BE2C (cell line): ENCODE measurements at regions not wholly inside any gene's neighbourhood (a gene's known extent, or its start where the extent isn't known, plus 50 kb on each side); places are given as distances from the start of the nearest gene placed in this dataset.

Experiments used
- DNase-seq: peaks from one replicate; pipeline ENCODE4 v3.0.0-alpha.2; 2020
- H3K27me3 ChIP-seq: fragments of 250-450 bp; sonication (Bioruptor Pico); 2 replicates; pipeline ENCODE4 v1.5.1; 2020; ENCODE audit warnings: mild to moderate bottlenecking
- H3K36me3 ChIP-seq: fragments of 250-450 bp; sonication (Bioruptor Pico); 2 replicates; pipeline ENCODE4 v1.5.1; 2020; ENCODE audit warnings: mild to moderate bottlenecking
- H3K4me1 ChIP-seq: fragments of 250-450 bp; sonication (Bioruptor Pico); 2 replicates; pipeline ENCODE4 v1.5.1; 2020
- H3K4me3 ChIP-seq: 2 replicates; pipeline ENCODE4 v1.5.1; 2011; ENCODE audit warnings: low read depth, low read length
- H3K9me3 ChIP-seq: fragments of 250-450 bp; sonication (Bioruptor Pico); 2 replicates; pipeline ENCODE4 v1.5.1; 2020
- TF ChIP-seq, protein P1 (sequence below): IDR thresholded peaks from 2 replicates; pipeline ENCODE4 v1.5.1; 2012; ENCODE audit warnings: mild to moderate bottlenecking, low read depth, low read length

- no peaks in the 10 kb centered on the region for H3K27me3 ChIP-seq
- no peak for DNase-seq
- H3K4me1 ChIP-seq: no peaks in the 10 kb centered on the region
- TF ChIP-seq, protein P1, sequence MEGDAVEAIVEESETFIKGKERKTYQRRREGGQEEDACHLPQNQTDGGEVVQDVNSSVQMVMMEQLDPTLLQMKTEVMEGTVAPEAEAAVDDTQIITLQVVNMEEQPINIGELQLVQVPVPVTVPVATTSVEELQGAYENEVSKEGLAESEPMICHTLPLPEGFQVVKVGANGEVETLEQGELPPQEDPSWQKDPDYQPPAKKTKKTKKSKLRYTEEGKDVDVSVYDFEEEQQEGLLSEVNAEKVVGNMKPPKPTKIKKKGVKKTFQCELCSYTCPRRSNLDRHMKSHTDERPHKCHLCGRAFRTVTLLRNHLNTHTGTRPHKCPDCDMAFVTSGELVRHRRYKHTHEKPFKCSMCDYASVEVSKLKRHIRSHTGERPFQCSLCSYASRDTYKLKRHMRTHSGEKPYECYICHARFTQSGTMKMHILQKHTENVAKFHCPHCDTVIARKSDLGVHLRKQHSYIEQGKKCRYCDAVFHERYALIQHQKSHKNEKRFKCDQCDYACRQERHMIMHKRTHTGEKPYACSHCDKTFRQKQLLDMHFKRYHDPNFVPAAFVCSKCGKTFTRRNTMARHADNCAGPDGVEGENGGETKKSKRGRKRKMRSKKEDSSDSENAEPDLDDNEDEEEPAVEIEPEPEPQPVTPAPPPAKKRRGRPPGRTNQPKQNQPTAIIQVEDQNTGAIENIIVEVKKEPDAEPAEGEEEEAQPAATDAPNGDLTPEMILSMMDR: no peak
- no peak overlapping the region for H3K4me3 ChIP-seq
- H3K9me3 ChIP-seq: no peaks in the 10 kb centered on the region
- H3K36me3 ChIP-seq: no peaks in the 10 kb centered on the region
These were observed 228.8 kb downstream of the LTN1 start for GRCh38 chr21:28763809-28764418.

DNA sequence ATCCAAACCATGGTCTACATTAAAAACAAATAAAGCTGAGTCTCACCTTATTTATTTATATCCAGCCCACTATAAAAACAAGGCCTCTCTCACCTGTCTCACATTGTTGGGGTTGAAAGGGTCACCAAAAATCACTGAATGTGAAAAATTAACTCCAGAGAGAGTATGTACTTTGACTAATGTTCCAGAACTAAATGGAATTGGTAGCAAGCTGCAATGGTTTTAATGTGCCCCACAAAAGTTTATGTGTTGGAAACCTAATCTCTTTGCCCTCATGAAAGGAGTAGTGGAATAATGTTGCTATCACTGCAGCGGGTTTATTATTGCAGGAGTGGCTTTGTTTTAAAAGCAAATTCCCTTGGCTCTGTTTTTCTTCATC is 230.3 kb downstream of the LTN1 start:
- Histone ChIP-seq H3K4me1 (no peaks in the 10 kb centered on the region), H3K4me3 (no peak overlapping the region), H3K36me3 (no peaks in the 10 kb centered on the region), H3K27me3 (no peaks in the 10 kb centered on the region), H3K9me3 (no peaks in the 10 kb centered on the region)
- no peak for DNase-seq
- TF ChIP-seq, protein P1: no peak

DNA sequence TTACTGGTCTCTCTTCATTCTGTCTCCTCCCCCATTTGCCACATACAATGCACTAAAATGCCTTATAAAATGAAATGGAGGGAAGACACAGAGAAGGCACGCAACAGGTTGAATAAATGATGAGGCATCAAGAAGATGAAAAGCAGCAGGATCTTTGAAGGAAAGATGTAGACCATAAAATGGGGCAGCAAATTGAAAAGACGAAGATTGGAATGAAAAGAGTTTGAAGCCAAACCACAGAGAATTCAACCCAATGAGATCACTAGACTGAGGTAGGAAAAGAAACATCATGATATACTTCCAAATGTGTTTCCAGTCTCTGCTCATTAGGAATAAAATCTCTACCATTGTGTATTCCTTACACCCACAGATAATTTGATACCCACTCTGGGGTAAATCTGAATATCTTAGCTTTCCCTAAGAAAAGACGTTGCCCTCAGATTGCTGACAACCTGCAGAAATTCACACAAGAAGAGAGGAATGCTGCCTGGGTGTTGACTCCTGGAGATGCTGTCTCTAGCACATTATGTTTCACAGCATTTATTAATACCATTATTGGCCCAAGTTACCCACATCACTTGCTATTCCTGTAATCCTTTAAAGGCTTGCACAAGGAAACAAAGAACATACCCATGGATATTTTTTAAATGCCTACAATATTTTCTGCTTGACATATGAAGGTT is 230.9 kb downstream of the LTN1 start:
- TF ChIP-seq, protein P1: no peak
- no peak for DNase-seq
- Histone ChIP-seq H3K4me1 (no peaks in the 10 kb centered on the region), H3K9me3 (no peaks in the 10 kb centered on the region), H3K4me3 (no peak overlapping the region), H3K36me3 (no peaks in the 10 kb centered on the region), H3K27me3 (no peaks in the 10 kb centered on the region)

GRCh38 chr21:28758883-28759242 is 233.8 kb downstream of the LTN1 start:
- no peaks in the 10 kb centered on the region for H3K4me1 ChIP-seq

DNA sequence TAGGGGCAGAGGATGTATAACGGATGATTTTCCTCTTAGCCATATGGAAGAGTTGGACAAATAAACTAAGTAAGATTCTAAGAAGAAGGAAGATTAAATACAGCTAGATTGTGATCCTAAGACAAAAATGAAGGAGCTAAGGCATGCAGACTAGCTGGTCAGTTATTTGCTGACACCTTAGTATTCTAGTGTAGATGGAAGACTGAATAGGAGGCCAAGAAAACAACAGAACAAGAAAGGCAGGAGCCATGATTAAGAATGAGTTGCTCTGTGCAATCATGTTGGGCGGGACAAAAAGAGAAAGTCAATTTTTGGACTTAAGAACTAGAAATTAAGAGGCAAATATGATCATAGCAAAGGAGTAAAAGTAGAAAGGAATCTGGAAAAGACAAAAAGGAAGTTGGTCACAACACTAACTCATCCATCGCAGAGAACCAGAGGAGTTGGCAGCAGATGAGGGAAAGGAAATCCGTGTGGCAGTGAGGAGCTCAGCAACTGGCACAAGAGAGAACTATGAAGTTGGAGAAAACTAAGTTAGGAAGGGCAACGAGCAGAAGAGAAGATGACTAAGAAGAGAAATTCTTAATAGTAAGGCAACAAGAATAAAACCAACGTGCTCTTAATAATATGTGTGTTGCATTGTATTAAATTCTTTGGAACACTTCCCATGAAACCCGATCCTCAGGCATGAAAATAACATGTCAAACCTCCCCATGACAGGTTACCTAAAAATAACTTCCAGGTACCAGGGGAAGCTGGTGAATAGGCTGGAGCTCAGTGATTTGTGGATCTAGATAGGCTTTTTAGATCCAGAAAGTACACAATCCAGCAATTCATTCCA is 234.4 kb downstream of the LTN1 start:
- Histone ChIP-seq H3K36me3 (no peaks in the 10 kb centered on the region), H3K9me3 (no peaks in the 10 kb centered on the region), H3K4me1 (no peaks in the 10 kb centered on the region), H3K4me3 (no peak overlapping the region), H3K27me3 (no peaks in the 10 kb centered on the region)
- TF ChIP-seq, protein P1: no peak
- DNase-seq: no peak

More at GRCh38 chr21:28758883-28759242, 233.8 kb downstream of the LTN1 start:
- no peaks in the 10 kb centered on the region for H3K36me3 ChIP-seq
- TF ChIP-seq, protein P1: no peak
- H3K9me3 ChIP-seq: no peaks in the 10 kb centered on the region
- H3K27me3 ChIP-seq: no peaks in the 10 kb centered on the region
- DNase-seq: no peak
- H3K4me3 ChIP-seq: no peak overlapping the region
